ENCODE measurements at regions not wholly inside any gene's neighbourhood (a gene's known extent, or its start where the extent isn't known, plus 50 kb on each side); places are given as distances from the start of the nearest gene placed in this dataset.

DNA sequence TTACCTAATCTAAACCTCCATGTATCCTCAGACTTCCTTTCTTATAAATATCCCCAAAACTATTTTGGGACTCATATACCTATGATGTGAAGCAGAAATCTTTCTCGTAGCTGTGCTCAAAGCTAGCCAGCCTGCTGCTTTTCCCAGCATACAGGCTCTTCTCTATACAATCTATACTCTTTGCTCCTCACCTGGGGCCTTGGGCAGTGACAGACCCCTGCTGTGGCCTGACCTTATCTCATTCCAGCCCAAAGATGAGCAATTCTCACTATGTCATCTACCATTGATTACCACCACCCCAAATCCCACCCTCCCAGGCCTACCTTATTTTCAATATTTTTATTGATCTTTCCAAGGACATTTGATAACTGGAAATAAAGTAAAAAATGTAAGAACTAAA, 83.2 kb upstream of the FBXL4 start:
- TF ChIP-seq, protein P1, sequence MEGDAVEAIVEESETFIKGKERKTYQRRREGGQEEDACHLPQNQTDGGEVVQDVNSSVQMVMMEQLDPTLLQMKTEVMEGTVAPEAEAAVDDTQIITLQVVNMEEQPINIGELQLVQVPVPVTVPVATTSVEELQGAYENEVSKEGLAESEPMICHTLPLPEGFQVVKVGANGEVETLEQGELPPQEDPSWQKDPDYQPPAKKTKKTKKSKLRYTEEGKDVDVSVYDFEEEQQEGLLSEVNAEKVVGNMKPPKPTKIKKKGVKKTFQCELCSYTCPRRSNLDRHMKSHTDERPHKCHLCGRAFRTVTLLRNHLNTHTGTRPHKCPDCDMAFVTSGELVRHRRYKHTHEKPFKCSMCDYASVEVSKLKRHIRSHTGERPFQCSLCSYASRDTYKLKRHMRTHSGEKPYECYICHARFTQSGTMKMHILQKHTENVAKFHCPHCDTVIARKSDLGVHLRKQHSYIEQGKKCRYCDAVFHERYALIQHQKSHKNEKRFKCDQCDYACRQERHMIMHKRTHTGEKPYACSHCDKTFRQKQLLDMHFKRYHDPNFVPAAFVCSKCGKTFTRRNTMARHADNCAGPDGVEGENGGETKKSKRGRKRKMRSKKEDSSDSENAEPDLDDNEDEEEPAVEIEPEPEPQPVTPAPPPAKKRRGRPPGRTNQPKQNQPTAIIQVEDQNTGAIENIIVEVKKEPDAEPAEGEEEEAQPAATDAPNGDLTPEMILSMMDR (conservative IDR thresholded peaks at IDR 0.05) = no peak
- no peak for TF ChIP-seq EZH2 (IDR thresholded peaks at IDR 0.05; ENCODE audit: low read depth)

Data from PC-9 (cell line).